Peyer's patch (tissue), 4 donors: ENCODE measurements at regions not wholly inside any gene's neighbourhood (a gene's known extent, or its start where the extent isn't known, plus 50 kb on each side); places are given as distances from the start of the nearest gene placed in this dataset.
A peak's percentile ranks its signal among the peaks of the same experiment; 100 is the strongest.

ENCODE experiments used
- DNase-seq, 3 donors: peaks; one replicate each; pipeline ENCODE4 v3.0.0-alpha.2; 2017 to 2019
- H3K27ac ChIP-seq, 4 donors: fragments of 200-600 bp; sonication (generic); one replicate each; pipeline ENCODE4 v1.5.1; 2016 to 2019
- H3K27me3 ChIP-seq, 2 donors: fragments of 200-600 bp; sonication (generic); one replicate each; pipeline ENCODE4 v1.5.1; 2019
- H3K36me3 ChIP-seq, 3 donors: fragments of 200-600 bp; sonication (generic); one replicate each; pipeline ENCODE4 v1.5.1; 2016 to 2019
- H3K4me1 ChIP-seq, 4 donors: fragments of 200-600 bp; sonication (generic); one replicate each; pipeline ENCODE4 v1.5.1; 2016 to 2019
- H3K4me3 ChIP-seq, 4 donors: fragments of 200-600 bp; sonication (generic); 1 replicate in 3 of 4; 2 replicates in 1 of 4; pipeline ENCODE4 v1.5.1; 2016 to 2019; ENCODE audit warnings: mild to moderate bottlenecking in 1 of 4
- H3K9me3 ChIP-seq, 4 donors: fragments of 200-600 bp; sonication (generic); one replicate each; pipeline ENCODE4 v1.5.1; 2016 to 2019; ENCODE audit warnings: mild to moderate bottlenecking in 1 of 4
- POLR2A ChIP-seq, 2 donors: fragments of 450-650 bp; IDR thresholded peaks; one replicate each; pipeline ENCODE4 v1.5.1; 2017; ENCODE audit warnings: antibody characterized with exemption in 2 of 2, mild to moderate bottlenecking in 2 of 2, moderate library complexity in 2 of 2
- TF ChIP-seq, protein P1 (sequence below), 6 experiments: fragments of 450-650 bp in 4 of 6; fragments of 200-600 bp in 2 of 6; sonication (generic) in 1 of 6; IDR thresholded peaks; one replicate each; pipeline ENCODE4 v1.5.1; 2017 to 2019; ENCODE audit warnings: antibody characterized with exemption in 6 of 6, mild to moderate bottlenecking in 3 of 6, moderate library complexity in 1 of 6

DNA sequence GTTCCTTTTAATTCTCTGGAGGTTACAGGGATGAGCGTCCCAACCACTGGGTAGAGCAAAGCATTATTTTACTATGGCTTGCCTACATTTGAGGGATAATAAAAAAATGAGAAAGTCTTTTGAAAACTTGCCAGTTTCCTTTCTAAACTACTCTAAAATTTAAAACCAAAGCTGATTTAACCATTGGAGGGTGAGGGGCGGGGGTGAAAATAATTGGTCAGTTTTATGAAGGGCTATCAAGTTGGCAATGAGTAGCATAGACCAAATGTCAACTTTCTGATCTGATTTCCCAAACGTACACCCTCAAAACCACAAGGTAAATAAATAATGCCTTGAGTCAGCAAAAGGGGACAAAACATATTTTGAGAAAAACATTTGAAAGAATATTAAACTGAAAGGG lies 85.7 kb upstream of the STK17B start:
- Histone ChIP-seq H3K36me3 (no peaks in the 10 kb centered on the region), H3K9me3 (no peaks in the 10 kb centered on the region), H3K4me3 (no peak overlapping the region), H3K27ac (no peak overlapping the region), H3K4me1 (no peaks in the 10 kb centered on the region), H3K27me3 (no peaks in the 10 kb centered on the region)
- DNase-seq = no peak
- TF ChIP-seq, protein P1, sequence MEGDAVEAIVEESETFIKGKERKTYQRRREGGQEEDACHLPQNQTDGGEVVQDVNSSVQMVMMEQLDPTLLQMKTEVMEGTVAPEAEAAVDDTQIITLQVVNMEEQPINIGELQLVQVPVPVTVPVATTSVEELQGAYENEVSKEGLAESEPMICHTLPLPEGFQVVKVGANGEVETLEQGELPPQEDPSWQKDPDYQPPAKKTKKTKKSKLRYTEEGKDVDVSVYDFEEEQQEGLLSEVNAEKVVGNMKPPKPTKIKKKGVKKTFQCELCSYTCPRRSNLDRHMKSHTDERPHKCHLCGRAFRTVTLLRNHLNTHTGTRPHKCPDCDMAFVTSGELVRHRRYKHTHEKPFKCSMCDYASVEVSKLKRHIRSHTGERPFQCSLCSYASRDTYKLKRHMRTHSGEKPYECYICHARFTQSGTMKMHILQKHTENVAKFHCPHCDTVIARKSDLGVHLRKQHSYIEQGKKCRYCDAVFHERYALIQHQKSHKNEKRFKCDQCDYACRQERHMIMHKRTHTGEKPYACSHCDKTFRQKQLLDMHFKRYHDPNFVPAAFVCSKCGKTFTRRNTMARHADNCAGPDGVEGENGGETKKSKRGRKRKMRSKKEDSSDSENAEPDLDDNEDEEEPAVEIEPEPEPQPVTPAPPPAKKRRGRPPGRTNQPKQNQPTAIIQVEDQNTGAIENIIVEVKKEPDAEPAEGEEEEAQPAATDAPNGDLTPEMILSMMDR (IDR thresholded peaks at IDR 0.05) = no peak
- TF ChIP-seq POLR2A (IDR thresholded peaks at IDR 0.05) = no peak

DNA sequence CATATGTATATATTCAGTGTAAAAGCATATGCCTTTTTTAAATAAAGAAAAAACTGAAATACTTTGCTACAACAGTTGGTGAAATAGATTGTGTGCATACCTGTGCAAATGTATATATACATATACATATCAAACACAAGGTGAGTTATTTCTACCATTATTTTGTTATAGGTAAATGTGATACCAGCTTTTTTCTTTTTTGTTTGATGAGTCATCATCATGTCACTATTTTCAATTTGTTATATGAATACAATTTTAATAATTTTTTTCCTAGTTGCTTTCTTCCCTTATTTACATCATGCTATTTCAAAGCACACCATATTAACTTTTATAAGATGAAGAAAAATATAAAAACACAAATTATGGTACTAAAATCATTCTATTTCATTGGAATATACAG lies 87.0 kb upstream of the STK17B start:
- Histone ChIP-seq H3K27ac (no peak overlapping the region), H3K4me3 (no peak overlapping the region), H3K4me1 (no peaks in the 10 kb centered on the region), H3K9me3 (no peaks in the 10 kb centered on the region), H3K27me3 (no peaks in the 10 kb centered on the region), H3K36me3 (no peaks in the 10 kb centered on the region)
- TF ChIP-seq POLR2A (IDR thresholded peaks at IDR 0.05) = no peak
- TF ChIP-seq, protein P1 (IDR thresholded peaks at IDR 0.05) = no peak
- no peak for DNase-seq

DNA sequence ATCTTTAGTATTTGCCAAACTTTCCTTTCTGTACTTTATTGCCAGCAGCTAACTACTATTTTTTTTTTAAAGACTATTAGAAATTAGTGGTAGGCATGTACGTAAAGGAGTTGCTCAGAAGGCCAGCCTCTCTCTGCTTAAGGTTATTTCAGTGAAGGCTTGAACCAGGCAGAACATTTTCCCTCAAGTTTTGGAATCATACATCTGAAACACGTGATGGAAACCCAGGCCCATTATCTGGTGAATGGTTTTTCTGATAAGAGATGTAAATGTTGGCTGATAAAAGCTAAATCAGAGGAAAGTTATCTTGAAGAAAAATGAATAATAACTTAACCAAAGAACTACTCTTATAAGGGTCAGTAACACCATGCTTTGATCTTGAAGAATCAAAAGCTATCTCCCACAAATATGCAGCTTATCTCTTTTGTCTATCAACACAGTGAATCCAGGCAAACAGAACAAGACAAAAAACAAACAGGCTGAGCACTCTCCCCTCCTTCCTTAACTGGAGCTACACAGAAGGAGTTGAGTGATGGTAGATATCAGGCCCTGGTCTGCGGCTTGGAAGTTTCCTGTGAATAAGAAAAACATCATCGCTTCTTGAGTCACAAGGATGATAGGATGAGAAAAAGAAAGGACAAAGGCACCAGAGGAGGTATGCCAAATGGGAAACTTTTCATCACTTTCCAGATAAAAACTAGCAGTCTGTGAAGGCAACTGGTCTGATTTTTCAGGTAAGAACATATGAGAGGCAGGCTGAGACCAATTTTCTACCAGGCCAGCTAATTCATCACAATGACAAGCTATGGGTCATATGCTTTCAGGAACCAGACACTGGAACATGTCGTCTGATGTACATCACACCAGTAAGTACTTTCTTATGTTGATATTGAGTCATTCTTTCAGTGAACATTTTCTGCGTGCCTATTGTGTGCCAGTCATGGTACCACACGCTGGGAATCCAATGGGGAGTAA lies 88.4 kb upstream of the STK17B start:
- Histone ChIP-seq H3K4me1 (no peaks in the 10 kb centered on the region), H3K9me3 (no peaks in the 10 kb centered on the region), H3K27ac (peak overlapping the region; percentile 61 to 69 (median 63)), H3K27me3 (no peaks in the 10 kb centered on the region), H3K36me3 (no peaks in the 10 kb centered on the region), H3K4me3 (peak overlapping the region in 1 of 4 donors; percentile 8)
- DNase-seq = peak in 1 of 3 donors; percentile 57
- peak in 1 of 2 donors; percentile 6 for TF ChIP-seq POLR2A (IDR thresholded peaks at IDR 0.05)
- TF ChIP-seq, protein P1 (IDR thresholded peaks at IDR 0.05) = no peak

DNA sequence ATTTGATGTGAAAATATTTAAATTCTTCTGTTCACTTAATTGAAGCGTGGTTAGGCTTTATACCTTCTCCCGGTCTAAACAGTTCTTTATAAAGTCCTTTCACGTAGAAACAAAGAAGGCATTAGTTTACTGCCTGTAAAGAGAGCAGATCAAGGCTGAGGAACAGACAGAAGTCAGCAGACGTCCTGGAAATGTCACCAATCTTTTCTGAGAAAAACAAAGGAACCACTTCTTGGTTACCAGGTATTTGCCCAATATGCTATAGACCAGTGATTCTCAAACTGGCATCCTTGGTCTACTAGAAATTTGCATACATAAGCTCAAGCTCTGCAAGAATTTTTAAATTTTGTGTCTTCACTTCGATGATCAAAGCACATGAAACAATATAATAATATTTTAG lies 89.2 kb upstream of the STK17B start:
- H3K27ac ChIP-seq = peak overlapping the region; percentile 61 to 69 (median 63)
- DNase-seq = no peak
- no peaks in the 10 kb centered on the region for H3K27me3 ChIP-seq
- H3K36me3 ChIP-seq = no peaks in the 10 kb centered on the region
- H3K4me1 ChIP-seq = no peaks in the 10 kb centered on the region
- TF ChIP-seq, protein P1 (IDR thresholded peaks at IDR 0.05) = no peak
- TF ChIP-seq POLR2A (IDR thresholded peaks at IDR 0.05) = no peak
- H3K4me3 ChIP-seq = peak overlapping the region in 2 of 4 donors; percentile 4 to 8
- H3K9me3 ChIP-seq = no peaks in the 10 kb centered on the region

DNA sequence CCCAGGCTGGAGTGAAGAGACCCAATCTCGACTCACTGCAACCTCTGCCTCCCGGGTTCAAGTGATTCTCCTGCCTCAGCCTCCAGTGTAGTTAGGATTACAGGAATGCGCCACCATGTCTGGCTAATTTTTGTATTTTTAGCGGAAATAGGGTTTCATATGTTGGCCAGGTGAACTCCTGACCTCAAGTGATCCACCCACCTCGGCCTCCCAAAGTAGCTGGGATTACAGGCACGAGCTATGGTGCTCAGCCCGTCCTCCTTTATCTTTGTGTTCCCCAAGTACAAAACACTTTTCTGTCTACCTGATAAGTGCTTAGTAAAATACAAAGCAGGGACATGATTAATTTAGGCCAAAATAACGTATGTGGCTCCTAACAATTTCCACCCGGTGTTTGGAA lies 91.2 kb upstream of the STK17B start:
- H3K27me3 ChIP-seq = no peaks in the 10 kb centered on the region
- no peaks in the 10 kb centered on the region for H3K9me3 ChIP-seq
- no peak overlapping the region for H3K4me3 ChIP-seq
- DNase-seq = no peak
- H3K4me1 ChIP-seq = peaks cover 0 to 2% (median 0%) of the 10 kb centered on the region in 4 donors
- H3K27ac ChIP-seq = peak overlapping the region; percentile 61 to 76 (median 71)
- TF ChIP-seq POLR2A (IDR thresholded peaks at IDR 0.05) = no peak
- TF ChIP-seq, protein P1 (IDR thresholded peaks at IDR 0.05) = no peak
- no peaks in the 10 kb centered on the region for H3K36me3 ChIP-seq
